HepG2 (cell line): ENCODE measurements at regions not wholly inside any gene's neighbourhood (a gene's known extent, or its start where the extent isn't known, plus 50 kb on each side); places are given as distances from the start of the nearest gene placed in this dataset.

Experiments used
- ATAC-seq: fragments of 200-7000 bp; cut with Tn5 transposase; 3 replicates; pipeline ENCODE4 v1.9.1; 2020; ENCODE audit warnings: mild to moderate bottlenecking, moderate library complexity
- BruUV-seq: library from RNA; stranded (reverse); fragments of 400-500 nt; replicated peaks from 2 replicates; lab custom pipeline; 2021; lab: Mats Ljungman, UMichigan
- CTCF ChIA-PET: fragments of 300-600 bp; formaldehyde crosslinking; extraction: SDS; loops from one replicate; lab custom pipeline; 2021; ENCODE audit warnings: low total read pairs, inconsistent platforms, low intra/inter-chr PET ratio; lab: Yijun Ruan, JAX
- POLR2A ChIA-PET: fragments of 350-600 bp; sonication (Branson Sonifier 250); formaldehyde crosslinking; loops from one replicate; lab custom pipeline; 2020; ENCODE audit warnings: antibody characterized with exemption, inconsistent platforms; lab: Yijun Ruan, JAX
- DNase-seq: peaks from one replicate; pipeline ENCODE4 v3.0.0-alpha.2; 2015; ENCODE audit warnings: low spot score
- FAIRE-seq: peaks from 3 replicates; lab custom pipeline; 2011; peaks lifted over from hg19 to GRCh38; lab: Jason Lieb, UNC
- H2AFZ ChIP-seq: one replicate; pipeline ENCODE4 v1.6.1; 2011; ENCODE audit warnings: low read length, inconsistent platforms
- H3K27ac ChIP-seq: fragments of 300-600 bp; 3 replicates; pipeline ENCODE4 v1.8.0; 2011; ENCODE audit warnings: mixed run types, mild to moderate bottlenecking, mixed read lengths, low read length, inconsistent platforms; ENCODE audit not compliant: insufficient read depth; ENCODE audit errors: extremely low read length
- H3K27me3 ChIP-seq, 2 experiments: fragments of 200-600 bp in 1 of 2; 2 replicates in 1 of 2; 3 replicates in 1 of 2; pipeline versions ENCODE4 v1.6.0 to v1.8.0; 2011; ENCODE audit warnings: low read length in 2 of 2, mild to moderate bottlenecking in 2 of 2, moderate library complexity in 2 of 2, inconsistent platforms in 1 of 2; ENCODE audit not compliant: insufficient read depth in 2 of 2, control insufficient read depth in 1 of 2
- H3K36me3 ChIP-seq, 2 experiments: fragments of 200-600 bp in 1 of 2; replicated peaks in 1 of 2; 2 replicates in 1 of 2; 3 replicates in 1 of 2; pipeline versions ENCODE4 v1.5.1 to v1.8.0; 2011; ENCODE audit warnings: low read length in 2 of 2, inconsistent platforms in 1 of 2; ENCODE audit not compliant: insufficient read depth in 2 of 2, control insufficient read depth in 1 of 2
- H3K4me1 ChIP-seq: 2 replicates; pipeline ENCODE4 v1.5.1; 2012; ENCODE audit warnings: low read length, inconsistent platforms; ENCODE audit not compliant: insufficient read depth
- H3K4me2 ChIP-seq: 2 replicates; pipeline ENCODE4 v1.6.0; 2011; ENCODE audit warnings: low read depth, low read length, inconsistent platforms
- H3K4me3 ChIP-seq, 3 experiments: fragments of 200-600 bp in 1 of 3; sonication (generic), shearing (Covaris generic) in 1 of 3; replicated peaks in 1 of 3; 2 replicates each; pipeline ENCODE4 v1.5.1; 2011 to 2016; ENCODE audit warnings: low read length in 3 of 3, inconsistent platforms in 2 of 3, low read depth in 2 of 3, mild to moderate bottlenecking in 2 of 3, control low read depth in 1 of 3, mixed read lengths in 1 of 3; ENCODE audit not compliant: insufficient read depth in 1 of 3
- H3K79me2 ChIP-seq: one replicate; pipeline ENCODE4 v1.6.1; 2011; ENCODE audit warnings: low read length, inconsistent platforms; ENCODE audit not compliant: insufficient read depth
- H3K9ac ChIP-seq: 2 replicates; pipeline ENCODE4 v1.6.0; 2011; ENCODE audit warnings: mild to moderate bottlenecking, low read depth, low read length, inconsistent platforms; ENCODE audit not compliant: insufficient read depth
- H3K9me3 ChIP-seq: 2 replicates; pipeline ENCODE4 v1.5.1; 2012; ENCODE audit warnings: mild to moderate bottlenecking, low read length
- H4K20me1 ChIP-seq: 2 replicates; pipeline ENCODE4 v1.6.0; 2011; ENCODE audit warnings: inconsistent platforms, mild to moderate bottlenecking, low read length, moderate library complexity; ENCODE audit not compliant: insufficient read depth
- ASH2L ChIP-seq: fragments of 300-600, 200-600 bp; sonication (generic); IDR thresholded peaks from 2 replicates; pipeline ENCODE4 v1.7.0; 2017; ENCODE audit warnings: low read depth, mild to moderate bottlenecking, moderate library complexity, mixed read lengths, low read length; ENCODE audit not compliant: insufficient read length
- CC2D1A ChIP-seq: sonication (generic); formaldehyde crosslinking; IDR thresholded peaks from 2 replicates; pipeline ENCODE4 v1.8.1; 2023; ENCODE audit warnings: mild to moderate bottlenecking, missing genetic modification reagents
- HNF4A ChIP-seq: sonication (generic); formaldehyde crosslinking; IDR thresholded peaks from 2 replicates; pipeline ENCODE4 v1.4.0; 2020; ENCODE audit warnings: missing genetic modification reagents
- KDM1A ChIP-seq: IDR thresholded peaks from 2 replicates; pipeline ENCODE4 v1.6.1; 2016; ENCODE audit warnings: missing compliant biosample characterization
- NRL ChIP-seq: sonication (generic); formaldehyde crosslinking; IDR thresholded peaks from 2 replicates; pipeline ENCODE4 v1.5.0; 2020; ENCODE audit warnings: missing genetic modification reagents, mild to moderate bottlenecking, moderate library complexity, borderline replicate concordance
- SRF ChIP-seq: IDR thresholded peaks from 2 replicates; pipeline ENCODE4 v1.6.1; 2011; ENCODE audit warnings: mild to moderate bottlenecking, low read depth, low read length, moderate library complexity
- THAP7 ChIP-seq: sonication (generic); formaldehyde crosslinking; IDR thresholded peaks from 2 replicates; pipeline ENCODE4 v1.8.1; 2023; ENCODE audit warnings: mild to moderate bottlenecking, missing genetic modification reagents
- ZBTB42 ChIP-seq: sonication (generic); formaldehyde crosslinking; IDR thresholded peaks from 2 replicates; pipeline ENCODE4 v1.5.0; 2020; ENCODE audit warnings: mild to moderate bottlenecking, missing genetic modification reagents
- ZBTB7B ChIP-seq: sonication (generic); formaldehyde crosslinking; IDR thresholded peaks from 2 replicates; pipeline ENCODE4 v1.4.0; 2020; ENCODE audit warnings: missing genetic modification reagents
- ZFP36L1 ChIP-seq: sonication (generic); formaldehyde crosslinking; IDR thresholded peaks from 2 replicates; pipeline ENCODE4 v1.8.0; 2022; ENCODE audit warnings: mild to moderate bottlenecking, missing genetic modification reagents, moderate library complexity
- ZNF20 ChIP-seq: sonication (generic); formaldehyde crosslinking; IDR thresholded peaks from 2 replicates; pipeline ENCODE4 v1.4.0; 2020; ENCODE audit warnings: mild to moderate bottlenecking, moderate library complexity, missing genetic modification reagents
- ZNF256 ChIP-seq: sonication (generic); formaldehyde crosslinking; conservative IDR thresholded peaks from 2 replicates; pipeline ENCODE4 v1.4.0; 2020; ENCODE audit warnings: missing genetic modification reagents
- ZNF337 ChIP-seq: sonication (generic); formaldehyde crosslinking; IDR thresholded peaks from 2 replicates; pipeline ENCODE4 v1.5.1; 2020; ENCODE audit warnings: missing genetic modification reagents, low read depth, mild to moderate bottlenecking, borderline replicate concordance
- ZNF761 ChIP-seq: sonication (generic); formaldehyde crosslinking; conservative IDR thresholded peaks from 2 replicates; pipeline ENCODE4 v1.4.0; 2020; ENCODE audit warnings: mild to moderate bottlenecking, missing genetic modification reagents
- ZNF775 ChIP-seq: sonication (generic); formaldehyde crosslinking; IDR thresholded peaks from 2 replicates; pipeline ENCODE4 v1.4.0; 2020; ENCODE audit warnings: missing genetic modification reagents, mild to moderate bottlenecking, moderate library complexity, borderline replicate concordance
- ZZZ3 ChIP-seq: sonication (generic); formaldehyde crosslinking; IDR thresholded peaks from 2 replicates; pipeline ENCODE4 v1.4.0; 2020; ENCODE audit warnings: missing genetic modification reagents, mild to moderate bottlenecking, borderline replicate concordance
- WGBS: methylation state at CpG from one replicate; pipeline ENCODE4 v1.1.6; 2017; ENCODE audit warnings: low lambda C conversion rate; 5-methylcytosine and 5-hydroxymethylcytosine counted together
- in situ Hi-C: cut with HindIII; loops from 2 replicates; pipeline ENCODE4 v1.10.0; 2017; ENCODE audit warnings: low pct_unique_long_range_greater_than_20kb; ENCODE audit not compliant: extremely low pct_ligation_motif_present
- intact Hi-C: fragments of 100-400 bp; cut with micrococcal nuclease; formaldehyde crosslinking; loops from one replicate; pipeline ENCODE4 v1.10.0; 2022; ENCODE audit not compliant: unreplicated experiment
- TF ChIP-seq, protein P1 (sequence below): sonication (generic); formaldehyde crosslinking; conservative IDR thresholded peaks from 2 replicates; pipeline ENCODE4 v1.5.0; 2020; ENCODE audit warnings: missing genetic modification reagents

- ChIA-PET POLR2A (no interaction called here), CTCF (no interaction called here)
- no peak overlapping the region for H3K4me2 ChIP-seq
- no peak overlapping the region for H3K4me3 ChIP-seq
- H3K79me2 ChIP-seq = no peaks in the 10 kb centered on the region
- no peaks in the 10 kb centered on the region for H4K20me1 ChIP-seq
- no peaks in the 10 kb centered on the region for H3K4me1 ChIP-seq
- BruUV-seq = no TSS peak
- no peak for ATAC-seq
- H3K9me3 ChIP-seq = peaks cover 15% of the 10 kb centered on the region; the same call in 1 of the 2 replicates
- no peak overlapping the region for H3K27ac ChIP-seq
- TF ChIP-seq KDM1A (CRISPR knock-in tag) (no peak), ZNF761 (CRISPR knock-in tag) (no peak), ZNF20 (CRISPR knock-in tag) (no peak), ZBTB7B (CRISPR knock-in tag) (no peak), CC2D1A (CRISPR knock-in tag) (no peak), ZNF256 (CRISPR knock-in tag) (no peak), ZZZ3 (CRISPR knock-in tag) (no peak), ZNF775 (CRISPR knock-in tag) (no peak), ASH2L (no peak), ZFP36L1 (no peak), SRF (no peak), THAP7 (CRISPR knock-in tag) (no peak), ZNF337 (no peak), HNF4A (CRISPR knock-in tag) (no peak), NRL (CRISPR knock-in tag) (no peak), ZBTB42 (CRISPR knock-in tag) (no peak)
- TF ChIP-seq, protein P1, sequence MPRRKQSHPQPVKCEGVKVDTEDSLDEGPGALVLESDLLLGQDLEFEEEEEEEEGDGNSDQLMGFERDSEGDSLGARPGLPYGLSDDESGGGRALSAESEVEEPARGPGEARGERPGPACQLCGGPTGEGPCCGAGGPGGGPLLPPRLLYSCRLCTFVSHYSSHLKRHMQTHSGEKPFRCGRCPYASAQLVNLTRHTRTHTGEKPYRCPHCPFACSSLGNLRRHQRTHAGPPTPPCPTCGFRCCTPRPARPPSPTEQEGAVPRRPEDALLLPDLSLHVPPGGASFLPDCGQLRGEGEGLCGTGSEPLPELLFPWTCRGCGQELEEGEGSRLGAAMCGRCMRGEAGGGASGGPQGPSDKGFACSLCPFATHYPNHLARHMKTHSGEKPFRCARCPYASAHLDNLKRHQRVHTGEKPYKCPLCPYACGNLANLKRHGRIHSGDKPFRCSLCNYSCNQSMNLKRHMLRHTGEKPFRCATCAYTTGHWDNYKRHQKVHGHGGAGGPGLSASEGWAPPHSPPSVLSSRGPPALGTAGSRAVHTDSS (CRISPR knock-in tag) = no peak
- in situ Hi-C loops = no loop called here
- intact Hi-C loops = no loop called here
- no peak overlapping the region for H2AFZ ChIP-seq
- no peak for DNase-seq
- 0% methylated on average over 1 of the region's 1 CpG for WGBS
- H3K27me3 ChIP-seq = no peaks in the 10 kb centered on the region
- FAIRE-seq = no peak
- H3K36me3 ChIP-seq = no peaks in the 10 kb centered on the region
- H3K9ac ChIP-seq = no peak overlapping the region
These were observed 66.3 kb downstream of the SPRY2 start for GRCh38 chr13:80274643-80275042.
